Peyer's patch (tissue), 4 donors: ENCODE measurements at regions not wholly inside any gene's neighbourhood (a gene's known extent, or its start where the extent isn't known, plus 50 kb on each side); places are given as distances from the start of the nearest gene placed in this dataset.

Experiments
- DNase-seq, 3 donors: peaks; one replicate each; pipeline ENCODE4 v3.0.0-alpha.2; 2017 to 2019
- H3K27ac ChIP-seq, 4 donors: fragments of 200-600 bp; sonication (generic); one replicate each; pipeline ENCODE4 v1.5.1; 2016 to 2019
- H3K27me3 ChIP-seq, 2 donors: fragments of 200-600 bp; sonication (generic); one replicate each; pipeline ENCODE4 v1.5.1; 2019
- H3K36me3 ChIP-seq, 3 donors: fragments of 200-600 bp; sonication (generic); one replicate each; pipeline ENCODE4 v1.5.1; 2016 to 2019
- H3K4me1 ChIP-seq, 4 donors: fragments of 200-600 bp; sonication (generic); one replicate each; pipeline ENCODE4 v1.5.1; 2016 to 2019
- H3K4me3 ChIP-seq, 4 donors: fragments of 200-600 bp; sonication (generic); 1 replicate in 3 of 4; 2 replicates in 1 of 4; pipeline ENCODE4 v1.5.1; 2016 to 2019; ENCODE audit warnings: mild to moderate bottlenecking in 1 of 4
- H3K9me3 ChIP-seq, 4 donors: fragments of 200-600 bp; sonication (generic); one replicate each; pipeline ENCODE4 v1.5.1; 2016 to 2019; ENCODE audit warnings: mild to moderate bottlenecking in 1 of 4
- CTCF ChIP-seq, 6 experiments: fragments of 450-650 bp in 4 of 6; fragments of 200-600 bp in 2 of 6; sonication (generic) in 1 of 6; IDR thresholded peaks; one replicate each; pipeline ENCODE4 v1.5.1; 2017 to 2019; ENCODE audit warnings: antibody characterized with exemption in 6 of 6, mild to moderate bottlenecking in 3 of 6, moderate library complexity in 1 of 6
- POLR2A ChIP-seq, 2 donors: fragments of 450-650 bp; IDR thresholded peaks; one replicate each; pipeline ENCODE4 v1.5.1; 2017; ENCODE audit warnings: antibody characterized with exemption in 2 of 2, mild to moderate bottlenecking in 2 of 2, moderate library complexity in 2 of 2

DNA sequence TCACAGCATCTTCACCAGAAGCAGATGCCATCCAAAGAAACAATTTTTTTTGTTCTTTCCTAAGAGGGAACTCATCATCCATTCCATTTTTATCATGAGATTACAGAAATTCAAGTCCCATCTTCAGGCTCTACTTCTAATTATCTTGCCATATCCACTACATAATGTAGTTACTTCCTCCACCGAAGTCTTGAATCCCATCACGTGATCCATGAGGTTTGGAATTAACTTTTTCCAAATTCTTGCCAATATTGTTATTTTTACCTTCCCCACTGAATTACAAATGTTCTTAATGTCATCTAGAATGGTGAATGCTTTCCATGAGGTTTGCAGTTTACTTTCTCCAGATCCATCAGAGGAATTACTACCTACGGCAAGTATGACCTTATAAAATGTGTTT, 1014.7 kb upstream of the LRRN3 start:
- no peak for DNase-seq
- H3K9me3 ChIP-seq, result peaks cover 0 to 3% (median 0%) of the 10 kb centered on the region in 4 donors
- TF ChIP-seq POLR2A (IDR thresholded peaks at IDR 0.05), result no peak
- no peak for TF ChIP-seq CTCF (IDR thresholded peaks at IDR 0.05)

DNA sequence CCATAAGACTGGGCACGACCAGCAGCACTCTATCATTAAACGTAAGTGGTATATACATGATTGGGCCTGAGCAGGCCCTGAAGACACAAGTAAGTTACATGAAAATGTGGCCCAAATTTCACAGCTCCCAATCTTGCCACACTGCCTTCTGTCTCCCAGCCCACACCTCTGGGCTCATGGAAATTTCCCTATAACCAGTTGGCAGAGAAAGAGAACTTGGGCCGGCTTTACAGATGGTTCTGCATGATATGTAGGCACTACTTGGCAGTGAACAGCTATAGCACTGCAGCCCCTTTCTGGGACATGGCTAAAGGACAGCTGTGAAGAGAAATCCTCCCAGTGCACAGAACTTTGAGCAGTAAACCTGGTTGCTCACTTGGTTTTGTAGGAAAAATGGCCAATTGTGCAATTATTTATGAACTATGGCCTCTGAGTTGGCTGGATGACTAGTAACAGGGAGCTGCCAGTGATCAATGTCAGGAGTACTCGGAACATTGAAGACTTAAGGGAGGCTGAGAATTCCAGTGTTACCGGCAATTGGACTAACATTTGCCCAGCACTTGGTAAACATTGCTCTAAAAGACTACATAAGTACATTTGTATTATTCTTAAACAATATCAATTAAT, 1006.6 kb upstream of the LRRN3 start:
- H3K9me3 ChIP-seq, result no peaks in the 10 kb centered on the region
- H3K36me3 ChIP-seq, result no peaks in the 10 kb centered on the region
- TF ChIP-seq POLR2A (IDR thresholded peaks at IDR 0.05), result no peak
- TF ChIP-seq CTCF (IDR thresholded peaks at IDR 0.05), result no peak
- H3K27me3 ChIP-seq, result no peaks in the 10 kb centered on the region
- no peak overlapping the region for H3K27ac ChIP-seq
- H3K4me3 ChIP-seq, result no peak overlapping the region
- H3K4me1 ChIP-seq, result no peaks in the 10 kb centered on the region
- DNase-seq, result no peak

More for the DNA sequence above, 1014.7 kb upstream of the LRRN3 start:
- H3K4me3 ChIP-seq, result no peak overlapping the region
- H3K27ac ChIP-seq, result no peak overlapping the region
- H3K36me3 ChIP-seq, result no peaks in the 10 kb centered on the region
- no peaks in the 10 kb centered on the region for H3K4me1 ChIP-seq
- no peaks in the 10 kb centered on the region for H3K27me3 ChIP-seq

DNA sequence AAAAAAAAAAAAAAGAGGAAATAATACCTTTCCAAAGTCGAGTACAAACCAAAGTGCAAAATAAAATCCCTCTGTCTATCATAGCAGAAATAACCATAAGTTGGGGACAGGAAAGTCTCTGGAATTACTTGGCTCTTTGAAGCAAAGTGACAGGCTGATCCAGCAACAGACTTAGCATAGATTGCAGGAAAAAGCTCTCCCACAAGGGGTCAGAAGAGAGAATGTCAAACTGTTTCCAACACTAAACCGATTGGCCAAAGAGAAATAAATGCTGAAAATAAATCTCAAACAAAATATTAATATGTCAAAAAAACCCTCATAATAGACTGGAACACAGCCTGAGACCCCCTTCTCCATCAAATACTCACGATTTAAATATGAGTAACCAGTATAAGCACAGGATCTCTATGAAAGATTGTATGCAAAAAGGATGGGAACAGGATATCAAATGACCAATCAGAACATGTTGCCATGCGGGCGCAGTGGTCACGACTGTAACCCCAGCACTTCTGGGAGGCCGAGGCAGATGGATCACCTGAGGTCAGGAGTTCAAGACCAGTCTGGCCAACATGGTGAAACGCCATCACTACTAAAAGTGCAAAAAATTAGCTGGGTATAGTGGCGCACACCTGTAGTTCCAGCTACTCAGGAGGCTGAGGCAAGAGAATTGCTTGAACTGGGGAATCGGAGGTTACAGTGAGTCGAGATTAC, 1000.7 kb upstream of the LRRN3 start:
- DNase-seq, result no peak
- Histone ChIP-seq H3K36me3 (no peaks in the 10 kb centered on the region), H3K27ac (no peak overlapping the region), H3K27me3 (no peaks in the 10 kb centered on the region), H3K9me3 (no peaks in the 10 kb centered on the region), H3K4me3 (no peak overlapping the region), H3K4me1 (no peaks in the 10 kb centered on the region)
- TF ChIP-seq POLR2A (IDR thresholded peaks at IDR 0.05), result no peak
- peak in 1 of 6 experiments; percentile 24 for TF ChIP-seq CTCF (IDR thresholded peaks at IDR 0.05)

DNA sequence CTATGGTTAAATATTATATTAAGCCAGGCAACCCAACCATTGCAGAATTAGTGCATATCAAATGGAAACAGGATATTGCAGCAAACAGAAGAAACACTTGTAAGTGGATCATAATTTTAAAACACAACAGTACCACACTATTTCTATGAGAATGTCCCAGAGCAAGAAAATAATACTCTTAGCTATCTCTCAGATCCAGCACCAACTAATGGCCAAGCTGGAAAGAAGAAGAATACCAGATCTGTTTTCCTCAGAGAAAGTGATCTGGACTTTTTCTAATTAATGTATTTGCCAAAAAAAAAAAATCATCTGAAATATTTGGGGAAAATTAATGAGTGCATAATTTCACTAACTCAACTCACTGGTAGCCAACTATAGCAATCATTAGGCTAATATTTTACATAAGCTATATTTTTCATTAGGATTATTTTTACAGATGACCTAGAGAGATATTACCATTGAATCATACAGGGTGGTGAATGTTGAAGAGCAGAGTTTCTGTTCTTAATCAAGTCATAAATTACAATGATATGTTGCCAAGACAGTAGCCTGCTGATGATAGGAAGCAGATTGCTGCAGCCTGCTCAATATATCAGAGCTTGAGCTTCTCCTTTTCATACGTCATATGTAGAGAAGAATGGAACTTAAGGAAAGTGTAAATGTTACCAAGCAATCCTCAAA, 995.4 kb upstream of the LRRN3 start:
- H3K4me1 ChIP-seq, result no peaks in the 10 kb centered on the region
- no peak overlapping the region for H3K27ac ChIP-seq
- H3K9me3 ChIP-seq, result no peaks in the 10 kb centered on the region
- no peak for TF ChIP-seq CTCF (IDR thresholded peaks at IDR 0.05)
- TF ChIP-seq POLR2A (IDR thresholded peaks at IDR 0.05), result no peak
- no peaks in the 10 kb centered on the region for H3K27me3 ChIP-seq
- no peak for DNase-seq
- no peaks in the 10 kb centered on the region for H3K36me3 ChIP-seq
- H3K4me3 ChIP-seq, result no peak overlapping the region

DNA sequence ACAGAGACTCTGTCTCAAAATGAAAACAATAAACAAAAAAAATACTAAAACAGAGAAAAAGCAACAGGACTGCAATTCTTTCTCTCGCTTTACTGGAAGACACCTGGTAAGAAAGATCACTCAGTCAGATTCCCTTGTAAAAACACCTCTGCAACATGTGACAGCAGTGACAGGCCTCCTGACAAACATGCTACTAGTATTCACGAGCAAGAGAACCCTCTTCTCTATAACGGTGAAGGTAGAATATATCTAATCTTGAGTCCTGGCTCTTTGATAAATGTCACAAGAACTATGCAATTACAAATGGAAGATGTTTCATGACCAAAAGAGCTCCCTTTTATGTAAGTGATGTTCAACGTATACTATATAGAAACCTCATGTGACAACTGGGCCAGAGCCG, 986.7 kb upstream of the LRRN3 start:
- H3K36me3 ChIP-seq, result no peaks in the 10 kb centered on the region
- no peak overlapping the region for H3K27ac ChIP-seq
- H3K27me3 ChIP-seq, result no peaks in the 10 kb centered on the region
- H3K9me3 ChIP-seq, result no peaks in the 10 kb centered on the region
- no peak for DNase-seq
- no peak overlapping the region for H3K4me3 ChIP-seq
- TF ChIP-seq POLR2A (IDR thresholded peaks at IDR 0.05) (no peak), CTCF (IDR thresholded peaks at IDR 0.05) (no peak)
- no peaks in the 10 kb centered on the region for H3K4me1 ChIP-seq
